H54 (cell line): ENCODE measurements at regions not wholly inside any gene's neighbourhood (a gene's known extent, or its start where the extent isn't known, plus 50 kb on each side); places are given as distances from the start of the nearest gene placed in this dataset.

Source experiments
- DNase-seq: peaks from one replicate; pipeline ENCODE4 v3.0.0; 2011; ENCODE audit warnings: low spot score, mixed read lengths; ENCODE audit not compliant: insufficient read length
- FAIRE-seq: peaks from 3 replicates; lab custom pipeline; 2011; peaks lifted over from hg19 to GRCh38; lab: Jason Lieb, UNC
- POLR2A ChIP-seq: IDR thresholded peaks from 2 replicates; pipeline ENCODE4 v1.6.1; 2011; ENCODE audit warnings: low read depth, mild to moderate bottlenecking, low read length

DNA sequence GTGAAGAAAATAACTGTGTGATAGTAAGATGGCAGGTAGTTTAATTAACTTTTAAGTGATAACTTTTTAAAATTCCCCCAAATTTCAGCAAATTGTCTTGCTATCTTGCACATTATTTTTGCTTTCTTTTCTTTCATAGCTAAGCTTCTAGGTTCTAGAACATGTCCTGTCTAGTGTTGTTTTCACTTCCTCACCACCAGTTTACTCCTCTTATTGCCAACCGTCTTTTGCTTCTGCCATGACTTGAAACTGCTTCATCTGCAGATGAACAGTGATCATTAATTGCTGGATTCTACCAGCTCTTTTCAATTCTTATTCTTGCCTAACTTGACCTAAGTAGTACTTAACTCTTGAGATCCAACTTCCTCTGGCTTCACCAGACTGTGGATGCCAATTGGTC, 137.8 kb downstream of the CENPW start:
- DNase-seq, result no peak
- TF ChIP-seq POLR2A, result no peak
- no peak for FAIRE-seq

GRCh38 chr6:126480268-126480667, 140.4 kb downstream of the CENPW start:
- no peak for TF ChIP-seq POLR2A
- no peak for DNase-seq
- FAIRE-seq, result no peak

- no peak for TF ChIP-seq POLR2A
- no peak for FAIRE-seq
- no peak for DNase-seq
Measured at GRCh38 chr6:126481319-126481718, 141.4 kb downstream of the CENPW start.

DNA sequence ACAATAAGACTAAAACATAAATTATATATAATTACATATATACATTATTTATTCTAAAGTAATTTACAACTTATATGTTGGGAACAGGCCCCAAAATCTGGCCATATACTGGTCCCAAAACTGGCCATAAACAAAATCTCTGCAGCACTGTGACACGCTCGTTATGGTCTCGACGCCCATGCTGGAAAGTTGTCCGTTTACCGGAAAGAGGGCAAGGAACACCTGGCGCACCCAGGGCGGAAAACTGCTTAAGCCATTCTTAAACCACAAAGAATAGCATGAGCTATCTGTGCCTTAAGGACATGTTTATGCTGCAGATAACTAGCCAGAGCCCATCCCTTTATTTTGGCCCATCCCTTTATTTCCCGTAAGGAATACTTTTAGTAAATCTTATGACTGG, 164.9 kb downstream of the CENPW start:
- FAIRE-seq, result no peak
- TF ChIP-seq POLR2A, result no peak
- no peak for DNase-seq

GRCh38 chr6:126513198-126513597, 173.3 kb downstream of the CENPW start:
- TF ChIP-seq POLR2A, result no peak
- FAIRE-seq, result no peak
- DNase-seq, result no peak

DNA sequence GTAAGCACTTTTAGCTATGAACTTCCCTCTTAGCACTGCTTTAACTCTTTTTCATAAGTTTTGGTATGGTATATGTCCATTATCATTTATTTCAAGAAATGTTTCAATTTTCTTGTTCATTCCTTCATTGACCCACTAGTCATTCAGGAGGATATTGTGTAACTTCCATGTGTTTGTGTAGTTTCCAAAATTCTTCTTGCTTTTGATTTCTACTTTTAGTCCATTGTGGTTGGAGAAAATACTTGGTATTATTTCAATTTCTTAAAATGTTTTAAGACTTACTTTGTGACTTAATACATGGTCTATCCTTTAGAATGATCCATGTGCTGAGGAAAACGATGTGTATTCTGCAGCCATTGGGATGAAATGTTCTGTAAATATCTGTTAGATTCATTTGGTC, 176.5 kb downstream of the CENPW start:
- no peak for TF ChIP-seq POLR2A
- FAIRE-seq (no peak), DNase-seq (no peak)

- no peak for DNase-seq
- no peak for FAIRE-seq
- TF ChIP-seq POLR2A, result no peak
Measured at GRCh38 chr6:126524811-126525326, 185.0 kb downstream of the CENPW start.

- FAIRE-seq (no peak), DNase-seq (no peak)
- no peak for TF ChIP-seq POLR2A
Measured at GRCh38 chr6:126526547-126526946, 186.6 kb downstream of the CENPW start.

DNA sequence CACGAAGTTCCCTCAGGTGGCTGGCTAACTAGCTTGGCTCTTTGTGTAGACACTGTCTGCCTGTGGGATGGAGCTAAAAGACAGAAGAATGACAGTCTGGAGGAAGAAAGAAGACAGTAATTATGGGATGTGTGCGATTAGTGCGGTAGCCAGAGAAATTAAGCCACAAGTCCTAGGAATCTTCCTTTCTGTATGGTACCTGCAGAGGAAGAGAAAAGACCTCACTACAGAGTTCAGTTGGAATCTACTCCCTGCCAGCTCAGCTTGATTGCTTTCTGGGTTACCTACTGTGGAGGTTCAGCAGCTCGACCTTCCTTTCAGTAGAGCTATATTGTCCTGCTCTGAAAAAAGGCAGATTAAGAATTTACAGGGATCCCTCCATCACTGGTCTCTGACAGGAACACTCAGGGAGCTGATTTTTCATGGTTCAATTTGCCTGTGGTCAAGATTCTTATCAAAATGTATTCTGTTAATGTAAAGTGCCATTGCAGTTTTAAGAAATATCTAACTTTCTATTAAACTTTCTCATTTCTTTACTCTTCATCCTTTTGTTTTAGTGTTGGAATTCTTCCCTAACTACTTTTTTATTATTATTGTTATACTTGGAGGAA, 187.2 kb downstream of the CENPW start:
- TF ChIP-seq POLR2A, result no peak
- DNase-seq, result no peak
- no peak for FAIRE-seq

GRCh38 chr6:126529637-126530362, 189.9 kb downstream of the CENPW start:
- no peak for FAIRE-seq
- DNase-seq, result no peak
- TF ChIP-seq POLR2A, result no peak

- no peak for DNase-seq
- TF ChIP-seq POLR2A, result no peak
- no peak for FAIRE-seq
Measured at GRCh38 chr6:126530775-126531174, 190.9 kb downstream of the CENPW start.

DNA sequence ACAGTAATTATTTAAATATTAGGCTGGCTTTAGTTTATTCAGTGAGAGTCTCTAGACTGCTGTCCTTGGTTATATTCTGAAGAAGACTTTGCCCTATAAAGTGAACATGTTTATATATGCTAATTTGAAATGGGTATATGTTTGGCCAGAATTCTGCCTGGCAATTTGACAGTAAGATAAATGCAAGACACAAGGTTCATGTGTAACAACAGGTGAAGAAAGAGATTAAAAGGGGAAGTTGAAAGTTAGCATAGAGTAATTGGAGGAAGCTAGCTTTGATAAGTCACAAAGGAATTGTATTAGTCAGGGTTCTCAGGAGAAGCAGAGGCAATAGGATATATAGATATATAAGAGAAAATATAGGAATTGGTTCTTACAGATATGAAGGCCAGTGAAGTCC, 191.4 kb downstream of the CENPW start:
- FAIRE-seq (no peak), DNase-seq (no peak)
- no peak for TF ChIP-seq POLR2A

DNA sequence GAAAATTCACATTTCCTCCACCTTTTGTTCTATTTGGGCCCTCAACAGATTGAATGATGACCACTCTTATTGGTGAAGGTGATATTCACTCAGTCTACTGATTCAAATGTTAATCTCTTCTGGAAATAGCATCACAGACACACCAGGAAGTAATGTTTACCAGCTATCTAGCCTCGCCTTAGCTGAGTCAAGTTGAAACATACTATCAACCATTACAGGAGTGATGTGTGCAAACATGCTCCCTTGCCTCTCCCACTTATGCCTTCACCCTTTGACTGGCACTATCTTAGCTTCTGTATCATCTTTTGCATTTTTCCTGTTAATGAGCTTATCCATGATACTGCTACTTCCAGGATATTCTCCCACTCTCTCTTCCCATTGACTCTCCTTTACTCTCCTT, 191.9 kb downstream of the CENPW start:
- TF ChIP-seq POLR2A, result no peak
- DNase-seq (no peak), FAIRE-seq (no peak)

DNA sequence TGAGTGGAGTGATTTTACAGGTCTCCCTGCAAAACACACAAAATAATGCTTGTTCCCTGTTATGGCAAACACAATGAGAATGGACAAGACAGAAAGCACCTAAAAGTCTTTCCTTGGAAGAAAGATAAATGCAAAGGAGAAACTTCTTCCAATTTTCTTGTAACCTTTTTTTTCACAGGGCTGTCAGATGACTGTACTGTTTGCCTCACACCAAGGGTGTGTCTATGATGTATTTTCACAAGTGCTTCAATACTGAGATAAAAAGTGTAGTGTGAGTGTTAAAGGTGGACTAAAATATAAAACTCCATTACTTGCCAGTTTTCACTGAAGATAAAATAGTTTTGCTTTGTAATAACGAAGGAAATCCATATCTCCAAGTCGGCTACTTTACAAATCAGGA, 194.5 kb downstream of the CENPW start:
- no peak for TF ChIP-seq POLR2A
- FAIRE-seq (no peak), DNase-seq (no peak)

GRCh38 chr6:126535138-126535537, 195.2 kb downstream of the CENPW start:
- FAIRE-seq, result no peak
- no peak for TF ChIP-seq POLR2A

More at GRCh38 chr6:126535138-126535537, 195.2 kb downstream of the CENPW start:
- DNase-seq, result no peak
